GM21786 (cell line): ENCODE measurements at regions not wholly inside any gene's neighbourhood (a gene's known extent, or its start where the extent isn't known, plus 50 kb on each side); places are given as distances from the start of the nearest gene placed in this dataset.

ENCODE experiments used
- ATAC-seq: cut with Tn5 transposase; IDR thresholded peaks from one replicate; pipeline ENCODE4 v1.9.1; 2021; ENCODE audit not compliant: unreplicated experiment

GRCh38 chr12:84294246-84294645, 618.4 kb downstream of the SLC6A15 start:
- ATAC-seq = no peak

GRCh38 chr12:84290168-84290567, 622.4 kb downstream of the SLC6A15 start:
- ATAC-seq = no peak

GRCh38 chr12:84277986-84278385, 634.6 kb downstream of the SLC6A15 start:
- ATAC-seq = no peak

- ATAC-seq = no peak
These were observed 636.4 kb downstream of the SLC6A15 start for GRCh38 chr12:84276215-84276614.

GRCh38 chr12:84272324-84272723, 640.3 kb downstream of the SLC6A15 start:
- ATAC-seq = no peak

- ATAC-seq = no peak
These were observed 642.0 kb downstream of the SLC6A15 start for GRCh38 chr12:84270470-84271140.

- no peak for ATAC-seq
These were observed 664.7 kb downstream of the SLC6A15 start for GRCh38 chr12:84247931-84248330.

GRCh38 chr12:84243686-84244085, 668.9 kb downstream of the SLC6A15 start:
- no peak for ATAC-seq

- ATAC-seq = no peak
These were observed 689.8 kb downstream of the SLC6A15 start for GRCh38 chr12:84222841-84223240.

GRCh38 chr12:84218406-84218805, 694.2 kb downstream of the SLC6A15 start:
- no peak for ATAC-seq

GRCh38 chr12:84201976-84202375, 710.6 kb downstream of the SLC6A15 start:
- ATAC-seq = no peak

GRCh38 chr12:84198294-84198946, 714.2 kb downstream of the SLC6A15 start:
- ATAC-seq = no peak

- no peak for ATAC-seq
These were observed 720.8 kb downstream of the SLC6A15 start for GRCh38 chr12:84191779-84192178.

- ATAC-seq = no peak
These were observed 726.2 kb downstream of the SLC6A15 start for GRCh38 chr12:84186433-84186832.

GRCh38 chr12:84183576-84183975, 729.0 kb downstream of the SLC6A15 start:
- no peak for ATAC-seq

- ATAC-seq = no peak
These were observed 738.5 kb downstream of the SLC6A15 start for GRCh38 chr12:84174115-84174514.

GRCh38 chr12:84172823-84173424, 739.7 kb downstream of the SLC6A15 start:
- no peak for ATAC-seq

GRCh38 chr12:84166812-84167211, 745.8 kb downstream of the SLC6A15 start:
- no peak for ATAC-seq

GRCh38 chr12:84165998-84166571, 746.5 kb downstream of the SLC6A15 start:
- ATAC-seq = no peak

- ATAC-seq = no peak
These were observed 751.3 kb downstream of the SLC6A15 start for GRCh38 chr12:84161296-84161695.

- no peak for ATAC-seq
These were observed 753.3 kb downstream of the SLC6A15 start for GRCh38 chr12:84159260-84159659.

GRCh38 chr12:84157170-84157569, 755.4 kb downstream of the SLC6A15 start:
- ATAC-seq = no peak
